Activated CD4-positive, alpha-beta T cell treated with anti-CD3 and anti-CD28 coated beads for 1 hour (primary cell): ENCODE measurements at regions not wholly inside any gene's neighbourhood (a gene's known extent, or its start where the extent isn't known, plus 50 kb on each side); places are given as distances from the start of the nearest gene placed in this dataset.

Experiments
- DNase-seq: peaks from one replicate; pipeline ENCODE4 v3.0.0-alpha.2; 2020

- no peak for DNase-seq
Observed at GRCh38 chr12:123077298-123078119, 73.4 kb downstream of the PITPNM2 start.

GRCh38 chr12:123076604-123077297 is 74.1 kb downstream of the PITPNM2 start:
- peak; percentile 37 for DNase-seq

- DNase-seq: peak; percentile 69
Observed at GRCh38 chr12:123075646-123076171, 75.2 kb downstream of the PITPNM2 start.

- DNase-seq: no peak
Observed at GRCh38 chr12:123075087-123075645, 75.7 kb downstream of the PITPNM2 start.

- no peak for DNase-seq
Observed at GRCh38 chr12:123073962-123074801, 76.7 kb downstream of the PITPNM2 start.

- no peak for DNase-seq
Observed at GRCh38 chr12:123073292-123073691, 77.6 kb downstream of the PITPNM2 start.

- DNase-seq: no peak
Observed at GRCh38 chr12:123071857-123072256, 79.0 kb downstream of the PITPNM2 start.

GRCh38 chr12:123071099-123071800 is 79.6 kb downstream of the PITPNM2 start:
- no peak for DNase-seq

GRCh38 chr12:123070267-123071081 is 80.4 kb downstream of the PITPNM2 start:
- no peak for DNase-seq

GRCh38 chr12:123069436-123070266 is 81.2 kb downstream of the PITPNM2 start:
- DNase-seq: no peak

GRCh38 chr12:123067654-123068053 is 83.2 kb downstream of the PITPNM2 start:
- no peak for DNase-seq

GRCh38 chr12:123066384-123066710 is 84.5 kb downstream of the PITPNM2 start:
- DNase-seq: no peak

- DNase-seq: no peak
Observed at GRCh38 chr12:123065676-123066383, 85.1 kb downstream of the PITPNM2 start.

GRCh38 chr12:123064885-123065619 is 84.6 kb downstream of the ARL6IP4 start:
- no peak for DNase-seq

GRCh38 chr12:123064366-123064765 is 83.9 kb downstream of the ARL6IP4 start:
- DNase-seq: no peak

- no peak for DNase-seq
Observed at GRCh38 chr12:123063535-123063934, 83.1 kb downstream of the ARL6IP4 start.

GRCh38 chr12:123062681-123063486 is 82.4 kb downstream of the ARL6IP4 start:
- no peak for DNase-seq
